NCI-H526 treated with DMSO at 0.1 percent for 48 hours (cell line): ENCODE measurements at regions not wholly inside any gene's neighbourhood (a gene's known extent, or its start where the extent isn't known, plus 50 kb on each side); places are given as distances from the start of the nearest gene placed in this dataset.

Experiments
- DNase-seq: peaks from one replicate; lab custom pipeline; 2025; lab: John Stamatoyannopoulos, UW

DNA sequence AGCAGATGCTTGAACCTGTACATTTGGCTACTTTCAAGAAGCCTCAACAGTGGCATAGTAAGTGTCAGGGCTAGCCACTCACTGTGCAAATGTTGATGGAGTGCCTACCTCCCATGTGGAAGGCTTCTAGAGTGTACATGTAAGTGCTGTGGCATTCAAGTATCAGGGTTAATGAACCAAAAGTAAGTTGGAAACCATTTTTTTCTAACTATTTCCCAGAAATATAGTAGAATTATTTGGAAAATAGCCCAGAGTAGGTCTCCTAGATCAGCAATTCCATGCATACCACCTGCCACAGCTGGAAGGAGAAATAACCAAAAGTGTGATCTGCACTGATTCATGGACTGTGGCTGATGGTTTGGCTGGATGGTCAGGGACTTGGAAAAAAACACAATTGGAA is 53.3 kb downstream of the FOXD1 start:
- DNase-seq: no peak

- DNase-seq: no peak
Observed at GRCh38 chr5:73394610-73395009, 54.0 kb downstream of the FOXD1 start.

GRCh38 chr5:73393611-73394489 is 54.7 kb downstream of the FOXD1 start:
- DNase-seq: no peak

- no peak for DNase-seq
Observed at GRCh38 chr5:73392775-73393174, 55.8 kb downstream of the FOXD1 start.

DNA sequence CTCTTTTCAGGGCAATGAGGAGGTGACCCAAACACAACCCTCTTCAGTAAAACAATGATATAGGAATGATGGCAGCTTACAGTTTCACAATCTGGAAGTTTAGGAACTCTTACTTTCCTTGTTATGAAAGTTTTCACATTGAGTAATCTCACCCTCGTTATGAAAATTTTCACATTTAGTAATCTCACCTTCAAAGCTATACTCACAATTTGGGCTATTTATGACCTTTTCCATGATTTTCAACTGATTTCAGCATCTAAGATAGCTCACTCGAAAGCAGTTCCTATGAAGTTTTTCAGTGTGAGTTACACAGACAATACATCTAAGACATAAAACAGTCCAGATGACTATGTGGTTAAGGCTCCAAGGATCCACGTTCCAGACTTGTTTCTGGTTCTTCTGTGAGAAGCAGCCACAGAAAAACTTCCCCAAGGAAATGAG is 57.1 kb downstream of the FOXD1 start:
- DNase-seq: no peak

DNA sequence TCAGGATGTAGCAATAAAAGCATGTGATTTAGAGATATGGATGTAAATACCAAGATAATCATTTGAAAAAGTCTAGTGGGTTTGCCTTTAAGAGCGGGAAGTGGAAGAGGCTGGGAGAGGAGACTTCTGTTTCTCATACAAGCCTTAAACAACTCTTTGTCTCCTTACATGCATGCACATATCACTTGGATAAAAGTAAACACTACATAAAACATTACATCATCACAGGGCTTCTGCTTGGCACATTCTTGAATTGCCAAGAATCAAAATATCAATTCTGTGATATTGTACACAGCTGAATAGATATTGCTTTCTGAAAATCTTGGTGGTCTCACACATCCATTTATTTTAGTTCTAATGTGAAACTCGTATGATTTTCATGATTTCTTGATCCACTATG is 57.6 kb downstream of the FOXD1 start:
- DNase-seq: no peak

DNA sequence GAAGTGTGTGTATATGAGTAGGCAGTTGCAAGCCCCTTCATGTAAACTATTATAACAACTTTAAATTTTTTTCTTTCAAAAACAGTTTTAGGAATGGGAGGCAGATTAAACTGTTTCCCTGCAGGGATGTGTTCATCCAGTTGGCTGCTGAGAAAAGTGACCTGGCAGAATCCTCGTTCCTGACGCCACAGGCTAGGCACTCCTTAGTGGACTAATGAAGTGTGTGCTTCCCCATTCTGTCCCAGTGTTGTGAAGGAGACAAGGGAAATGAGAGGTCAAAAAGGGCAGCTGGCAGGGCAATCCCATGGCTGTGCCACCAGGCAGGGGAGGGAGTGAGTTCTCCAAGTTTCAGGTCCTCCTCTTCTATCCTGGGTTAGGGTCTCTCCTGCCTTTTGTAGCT is 59.8 kb downstream of the FOXD1 start:
- DNase-seq: no peak

DNA sequence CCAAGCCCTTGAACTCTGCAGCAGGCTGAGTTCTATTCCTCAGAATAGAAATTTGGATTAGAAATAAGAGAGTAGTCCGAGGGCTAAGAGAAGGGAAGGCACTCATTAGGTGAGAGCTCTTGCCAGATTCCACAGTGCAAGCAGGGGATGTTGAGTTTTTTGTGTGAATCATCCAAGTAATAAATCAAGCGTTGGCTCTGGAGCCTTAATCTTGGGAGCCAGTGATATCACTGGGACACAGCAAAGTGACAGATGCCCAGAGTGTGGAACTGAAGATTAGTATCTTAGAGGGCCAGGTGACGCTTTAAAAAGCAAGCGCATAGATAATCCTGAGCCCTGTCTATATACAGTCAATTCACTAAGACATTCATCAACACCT is 60.3 kb downstream of the FOXD1 start:
- no peak for DNase-seq

- no peak for DNase-seq
Observed at GRCh38 chr5:73387601-73388305, 60.8 kb downstream of the FOXD1 start.

- DNase-seq: no peak
Observed at GRCh38 chr5:73387149-73387591, 61.4 kb downstream of the FOXD1 start.

DNA sequence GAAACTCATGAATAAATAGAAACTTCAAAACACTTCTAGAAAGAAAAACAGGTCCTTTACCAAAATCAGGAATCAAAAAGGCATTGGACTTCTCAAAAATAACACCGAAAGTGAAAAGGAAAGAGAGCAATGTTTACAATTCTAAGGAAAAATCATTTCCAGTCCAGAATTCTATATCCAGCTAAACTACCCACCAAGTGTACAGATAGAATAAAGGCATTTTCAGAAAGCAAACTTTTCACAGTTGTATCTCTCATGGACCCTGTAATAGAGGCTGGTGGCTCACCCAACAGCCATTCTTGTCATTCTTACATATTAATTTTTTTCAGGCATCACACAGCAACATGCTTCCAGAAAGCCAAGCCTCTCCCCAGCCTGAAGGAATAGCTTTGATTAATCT is 63.7 kb downstream of the FOXD1 start:
- DNase-seq: no peak

DNA sequence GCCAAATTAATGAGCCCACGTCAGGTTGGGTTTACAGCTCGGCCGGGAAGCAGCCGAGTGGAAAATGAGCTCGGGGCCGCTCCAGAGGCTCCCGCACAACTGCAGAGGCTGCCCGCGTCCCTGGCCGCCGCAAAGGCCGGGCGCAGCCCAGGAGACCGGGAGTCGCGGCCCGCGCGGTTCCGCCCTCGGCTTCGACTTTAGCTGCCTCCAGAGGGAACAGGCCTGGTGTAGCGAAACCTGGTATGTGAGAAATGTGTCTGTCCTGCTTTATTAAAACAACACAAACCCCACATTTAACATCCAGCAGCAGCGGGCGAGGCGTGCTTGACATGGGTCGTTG is 66.2 kb downstream of the FOXD1 start:
- DNase-seq: no peak

- DNase-seq: no peak
Observed at GRCh38 chr5:73381590-73382400, 66.8 kb downstream of the FOXD1 start.

- DNase-seq: no peak
Observed at GRCh38 chr5:73380710-73381589, 67.6 kb downstream of the FOXD1 start.

- DNase-seq: no peak
Observed at GRCh38 chr5:73380041-73380440, 68.5 kb downstream of the FOXD1 start.

GRCh38 chr5:73379435-73379834 is 69.1 kb downstream of the FOXD1 start:
- no peak for DNase-seq

DNA sequence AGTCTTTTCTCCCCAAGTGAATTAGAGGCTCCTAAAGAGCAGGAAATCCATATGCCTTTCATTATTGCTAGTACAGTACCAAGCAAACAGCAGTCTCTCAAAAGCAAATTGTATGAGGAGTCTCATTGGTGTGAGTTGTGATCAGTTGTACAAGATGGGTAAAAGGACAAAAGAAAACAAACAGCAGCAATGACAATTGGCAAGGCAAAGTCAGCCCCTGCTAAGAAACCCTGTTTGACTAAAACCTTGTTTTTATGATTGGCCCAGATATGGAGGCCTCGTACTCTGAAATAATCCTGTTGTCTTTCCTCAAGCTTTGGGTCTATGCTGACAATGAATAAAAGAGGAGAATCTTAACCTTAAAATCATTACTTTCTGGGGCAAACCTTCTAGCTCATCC is 69.8 kb downstream of the FOXD1 start:
- no peak for DNase-seq

DNA sequence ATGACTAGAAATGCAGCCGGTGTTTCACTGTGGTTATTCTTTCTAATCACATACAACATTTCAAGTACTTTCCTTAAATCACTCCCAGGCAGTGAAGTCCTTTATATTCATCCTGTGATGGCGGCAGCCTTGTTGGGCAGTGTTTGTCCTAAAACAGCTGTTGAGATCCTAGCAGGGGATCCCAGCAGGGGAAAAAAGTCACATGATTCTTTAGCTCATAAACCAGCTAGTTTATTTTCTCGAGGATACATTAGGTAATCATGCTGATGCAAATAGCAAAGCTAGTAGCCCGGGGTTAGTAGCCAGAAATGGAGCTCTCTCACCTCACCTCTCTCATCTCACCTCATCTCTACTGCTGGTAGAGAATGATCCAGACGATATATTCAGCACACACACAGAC is 70.5 kb downstream of the FOXD1 start:
- DNase-seq: peak; percentile 53

GRCh38 chr5:73376618-73377170 is 71.9 kb downstream of the FOXD1 start:
- DNase-seq: no peak

DNA sequence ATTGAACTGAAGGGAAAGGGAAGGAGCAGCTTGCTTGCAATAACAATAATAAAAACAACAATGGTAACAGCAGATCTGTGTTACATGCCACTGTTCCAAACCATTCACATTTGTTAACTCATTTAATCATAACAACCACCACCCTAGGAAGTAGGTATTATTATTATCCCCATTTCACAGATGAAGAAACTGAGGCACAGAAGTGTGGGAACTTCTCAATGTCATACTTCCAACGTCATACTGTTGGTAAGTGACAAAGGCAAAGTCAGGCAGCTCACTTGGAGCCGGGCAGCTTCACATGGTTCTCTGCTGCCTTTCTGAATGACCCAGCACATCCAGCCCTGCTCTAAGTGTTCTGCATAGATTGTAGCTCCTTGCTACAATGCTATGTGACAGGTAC is 72.6 kb downstream of the FOXD1 start:
- no peak for DNase-seq

DNA sequence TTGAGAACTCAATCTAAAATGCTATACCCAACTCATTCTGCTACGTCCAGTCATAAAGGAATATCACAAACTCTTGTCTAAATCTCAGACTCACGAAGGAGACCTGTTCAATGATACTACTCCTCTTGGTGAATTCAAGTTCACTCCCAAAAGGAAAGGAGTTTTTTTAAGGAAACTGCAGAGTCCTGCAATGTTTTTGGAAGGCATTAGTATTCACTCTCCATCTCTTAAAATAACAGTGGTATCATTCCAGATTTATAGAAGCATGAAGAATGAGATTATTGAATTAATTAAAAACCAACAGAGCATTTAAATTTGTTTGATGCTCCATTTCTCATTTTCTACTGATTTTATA is 73.4 kb downstream of the FOXD1 start:
- no peak for DNase-seq
